Esophagus muscularis mucosa (tissue), 4 donors: ENCODE measurements at regions not wholly inside any gene's neighbourhood (a gene's known extent, or its start where the extent isn't known, plus 50 kb on each side); places are given as distances from the start of the nearest gene placed in this dataset.

Experiments
- CTCF ChIP-seq, 3 experiments: fragments of 200-600 bp in 2 of 3; fragments of 450-650 bp in 1 of 3; sonication (generic) in 2 of 3; IDR thresholded peaks; one replicate each; pipeline ENCODE4 v1.5.1; 2017 to 2019; ENCODE audit warnings: antibody characterized with exemption in 3 of 3, mild to moderate bottlenecking in 2 of 3, moderate library complexity in 1 of 3
- EP300 ChIP-seq: sonication (generic); formaldehyde crosslinking; IDR thresholded peaks from one replicate; pipeline ENCODE4 v1.6.1; 2017; ENCODE audit warnings: antibody characterized with exemption
- POLR2A ChIP-seq: fragments of 450-650 bp; IDR thresholded peaks from one replicate; pipeline ENCODE4 v1.6.1; 2017; ENCODE audit warnings: antibody characterized with exemption, moderate library complexity, mild to moderate bottlenecking, low read depth
- POLR2AphosphoS5 ChIP-seq, 2 donors: sonication (generic); formaldehyde crosslinking; IDR thresholded peaks; one replicate each; pipeline ENCODE4 v1.6.1; 2017; ENCODE audit warnings: antibody characterized with exemption in 2 of 2

DNA sequence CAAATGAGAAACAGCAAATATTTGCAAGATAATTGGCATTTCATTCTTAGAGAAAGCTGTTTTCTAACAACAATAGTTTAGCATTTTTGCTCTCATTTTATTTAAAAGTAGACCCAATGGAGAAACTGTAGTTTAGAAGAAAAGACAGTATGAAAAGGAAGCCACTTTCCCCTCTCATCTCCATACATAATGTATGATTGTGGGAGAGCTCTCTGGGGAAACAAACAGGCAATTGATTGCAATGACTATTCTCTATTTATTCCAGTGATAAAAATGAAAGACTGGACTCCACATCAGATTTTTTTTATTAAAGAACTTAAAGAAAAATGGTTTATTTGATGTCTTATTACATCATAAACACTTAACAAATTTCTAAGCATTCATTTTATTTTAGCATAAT, 116.8 kb upstream of the SASH1 start:
- TF ChIP-seq CTCF (IDR thresholded peaks at IDR 0.05) (no peak), POLR2A (no peak), POLR2AphosphoS5 (IDR thresholded peaks at IDR 0.05) (no peak), EP300 (no peak)
